ENCODE measurements at regions not wholly inside any gene's neighbourhood (a gene's known extent, or its start where the extent isn't known, plus 50 kb on each side); places are given as distances from the start of the nearest gene placed in this dataset.
"Not testable (repeated sequence)": the region's sequence is repeated elsewhere in the genome, so short reads cannot be mapped to it uniquely, and the experiment has no call there.

- TF ChIP-seq, protein P1, sequence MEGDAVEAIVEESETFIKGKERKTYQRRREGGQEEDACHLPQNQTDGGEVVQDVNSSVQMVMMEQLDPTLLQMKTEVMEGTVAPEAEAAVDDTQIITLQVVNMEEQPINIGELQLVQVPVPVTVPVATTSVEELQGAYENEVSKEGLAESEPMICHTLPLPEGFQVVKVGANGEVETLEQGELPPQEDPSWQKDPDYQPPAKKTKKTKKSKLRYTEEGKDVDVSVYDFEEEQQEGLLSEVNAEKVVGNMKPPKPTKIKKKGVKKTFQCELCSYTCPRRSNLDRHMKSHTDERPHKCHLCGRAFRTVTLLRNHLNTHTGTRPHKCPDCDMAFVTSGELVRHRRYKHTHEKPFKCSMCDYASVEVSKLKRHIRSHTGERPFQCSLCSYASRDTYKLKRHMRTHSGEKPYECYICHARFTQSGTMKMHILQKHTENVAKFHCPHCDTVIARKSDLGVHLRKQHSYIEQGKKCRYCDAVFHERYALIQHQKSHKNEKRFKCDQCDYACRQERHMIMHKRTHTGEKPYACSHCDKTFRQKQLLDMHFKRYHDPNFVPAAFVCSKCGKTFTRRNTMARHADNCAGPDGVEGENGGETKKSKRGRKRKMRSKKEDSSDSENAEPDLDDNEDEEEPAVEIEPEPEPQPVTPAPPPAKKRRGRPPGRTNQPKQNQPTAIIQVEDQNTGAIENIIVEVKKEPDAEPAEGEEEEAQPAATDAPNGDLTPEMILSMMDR (conservative IDR thresholded peaks at IDR 0.05; ENCODE audit: low read depth, low read length), result no peak
- H3K4me3 ChIP-seq (ENCODE audit: low read length), result no peak overlapping the region
- DNase-seq (ENCODE audit: low read depth), result no peak
Measured at GRCh38 chr1:232416026-232416568, 213.8 kb downstream of the SIPA1L2 start.

- not testable (repeated sequence) for DNase-seq (ENCODE audit: low read depth); H3K4me3 ChIP-seq (ENCODE audit: low read length)
Measured at GRCh38 chr1:232415481-232415880, 214.5 kb downstream of the SIPA1L2 start.

- H3K4me3 ChIP-seq (ENCODE audit: low read length), result no peak overlapping the region
- TF ChIP-seq, protein P1 (conservative IDR thresholded peaks at IDR 0.05; ENCODE audit: low read depth, low read length), result no peak
- DNase-seq (ENCODE audit: low read depth), result no peak
Measured at GRCh38 chr1:232414100-232414499, 215.8 kb downstream of the SIPA1L2 start.

GRCh38 chr1:232413674-232414073 is 216.3 kb downstream of the SIPA1L2 start:
- TF ChIP-seq, protein P1 (conservative IDR thresholded peaks at IDR 0.05; ENCODE audit: low read depth, low read length), result no peak
- H3K4me3 ChIP-seq (ENCODE audit: low read length), result no peak overlapping the region
- DNase-seq (ENCODE audit: low read depth), result no peak

DNA sequence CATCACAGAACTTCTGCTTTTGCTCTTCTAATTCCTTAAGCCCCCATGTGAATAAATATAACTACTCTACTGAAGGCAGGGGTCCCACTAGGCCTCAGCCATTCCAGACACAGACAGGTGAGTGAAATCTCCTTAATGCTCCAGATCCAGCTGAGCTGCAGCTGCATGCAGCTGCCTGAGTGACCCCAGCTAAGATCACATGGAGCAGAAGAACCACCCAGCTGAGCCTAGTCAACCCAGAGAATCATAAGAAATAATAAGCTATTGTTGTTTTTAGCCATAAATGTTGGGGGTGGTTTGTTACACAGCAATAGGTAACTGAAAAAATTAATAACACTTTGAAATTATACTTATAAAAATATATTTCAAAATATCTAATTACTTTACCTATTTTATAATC is 220.3 kb downstream of the SIPA1L2 start:
- H3K4me3 ChIP-seq (ENCODE audit: low read length), result no peak overlapping the region
- DNase-seq (ENCODE audit: low read depth), result no peak
- TF ChIP-seq, protein P1 (conservative IDR thresholded peaks at IDR 0.05; ENCODE audit: low read depth, low read length), result no peak

GRCh38 chr1:232407120-232407519 is 222.8 kb downstream of the SIPA1L2 start:
- TF ChIP-seq, protein P1 (conservative IDR thresholded peaks at IDR 0.05; ENCODE audit: low read depth, low read length), result no peak
- no peak for DNase-seq (ENCODE audit: low read depth)

DNA sequence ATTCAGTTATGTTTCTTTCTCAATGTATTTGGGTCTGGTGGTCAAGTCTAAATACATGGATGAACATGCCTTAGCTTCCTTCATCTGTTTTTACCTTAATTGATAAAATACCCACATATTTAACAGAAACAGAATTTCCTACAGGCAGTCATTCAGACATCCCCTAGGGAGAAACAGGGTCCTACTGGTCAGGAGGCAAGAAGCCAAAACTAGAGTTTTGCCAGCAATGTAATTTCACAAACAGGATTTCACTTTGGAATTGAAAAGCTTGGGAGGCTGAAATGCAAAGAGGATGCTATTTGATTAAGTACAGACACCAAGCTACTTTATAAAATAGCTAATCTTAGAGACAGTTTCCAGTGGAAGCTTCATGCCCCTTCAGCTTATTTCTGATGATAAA is 224.2 kb downstream of the SIPA1L2 start:
- TF ChIP-seq, protein P1 (conservative IDR thresholded peaks at IDR 0.05; ENCODE audit: low read depth, low read length), result no peak
- no peak for DNase-seq (ENCODE audit: low read depth)
- no peak overlapping the region for H3K4me3 ChIP-seq (ENCODE audit: low read length)

More at GRCh38 chr1:232407120-232407519, 222.8 kb downstream of the SIPA1L2 start:
- no peak overlapping the region for H3K4me3 ChIP-seq (ENCODE audit: low read length)

Data from retinal pigment epithelial cell (primary cell).